ENCODE measurements at regions not wholly inside any gene's neighbourhood (a gene's known extent, or its start where the extent isn't known, plus 50 kb on each side); places are given as distances from the start of the nearest gene placed in this dataset.

DNA sequence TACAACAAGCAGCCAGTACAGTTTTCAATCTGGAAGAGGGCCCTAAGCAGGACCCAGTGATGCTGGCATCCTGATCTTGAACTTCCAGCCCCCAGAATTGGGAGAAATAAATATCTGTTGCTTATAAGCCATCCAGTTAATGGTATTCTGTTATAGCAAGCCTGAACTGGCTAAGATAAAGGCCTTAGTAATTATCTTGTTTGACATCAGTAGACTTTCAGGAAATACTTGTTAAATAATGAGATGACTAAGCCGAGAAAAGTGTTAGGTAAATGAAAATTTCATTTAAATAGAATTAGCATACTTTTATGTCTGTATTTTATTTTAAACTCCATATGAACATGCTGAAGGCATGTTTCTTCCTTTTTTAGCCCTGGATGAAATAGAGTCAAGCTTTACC is 188.2 kb downstream of the OLFM4 start:
- Histone ChIP-seq H4K20me1 (ENCODE audit: control insufficient read depth, insufficient read depth, insufficient read length) (no peaks in the 10 kb centered on the region), H4K5ac (ENCODE audit: insufficient read length, low read depth, low read length) (no peak overlapping the region), H2BK20ac (ENCODE audit: low read depth, low read length, poor library complexity, severe bottlenecking) (no peak overlapping the region), H3K79me2 (ENCODE audit: insufficient read depth, low read length) (no peaks in the 10 kb centered on the region), H2AFZ (ENCODE audit: low read length) (no peak overlapping the region), H2BK15ac (ENCODE audit: low read depth, low read length) (no peak overlapping the region), H3K27ac (ENCODE audit: insufficient read length, low read depth, low read length) (no peak overlapping the region), H3K4ac (ENCODE audit: low read depth, low read length) (no peak overlapping the region), H3K9me3 (ENCODE audit: control insufficient read depth, low read depth, low read length) (no peaks in the 10 kb centered on the region), H2AK5ac (ENCODE audit: insufficient read length, low read length) (no peak overlapping the region), H2BK12ac (ENCODE audit: insufficient read length, low read depth, low read length) (no peak overlapping the region), H3K9ac (ENCODE audit: extremely low read depth, insufficient read length, low read length) (no peak overlapping the region), H3K79me1 (ENCODE audit: insufficient read depth, low read depth, low read length, poor library complexity, severe bottlenecking) (no peaks in the 10 kb centered on the region), H2BK5ac (ENCODE audit: insufficient read length, low read length) (no peak overlapping the region), H3K14ac (ENCODE audit: insufficient read depth, low read length) (no peak overlapping the region), H3K4me1 (ENCODE audit: insufficient read depth, low read length) (no peaks in the 10 kb centered on the region), H2BK120ac (ENCODE audit: low read depth, low read length, poor library complexity, severe bottlenecking) (no peak overlapping the region), H3K18ac (ENCODE audit: insufficient read length, low read depth, low read length) (no peak overlapping the region), H3K23me2 (ENCODE audit: insufficient read length, low read depth, low read length, poor library complexity, severe bottlenecking) (no peaks in the 10 kb centered on the region), H4K91ac (ENCODE audit: insufficient read length, low read depth, low read length) (no peak overlapping the region), H3K4me2 (ENCODE audit: insufficient read depth, insufficient read length, low read length) (no peak overlapping the region), H3K23ac (ENCODE audit: insufficient read length, low read depth, low read length) (no peak overlapping the region), H3T11ph (ENCODE audit: low read length) (no peak overlapping the region), H3K56ac (ENCODE audit: insufficient read length, low read depth, low read length) (no peak overlapping the region), H4K8ac (replicated peaks; ENCODE audit: insufficient read length, low read depth, low read length) (no peak overlapping the region), H3K27me3 (ENCODE audit: insufficient read depth, low read length) (no peaks in the 10 kb centered on the region)
- Mint-ChIP-seq H3K4me1 (no peaks in the 10 kb centered on the region), H3K36me3 (ENCODE audit: insufficient read depth in 1 of 3, low read depth in 3 of 3) (no peaks in the 10 kb centered on the region), H3K27me3 (ENCODE audit: low read depth) (peaks cover 3% of the 10 kb centered on the region), H3K27ac (no peak overlapping the region), H3K4me3 (no peak overlapping the region), H3K9me3 (no peaks in the 10 kb centered on the region)
- TF ChIP-seq, protein P1, sequence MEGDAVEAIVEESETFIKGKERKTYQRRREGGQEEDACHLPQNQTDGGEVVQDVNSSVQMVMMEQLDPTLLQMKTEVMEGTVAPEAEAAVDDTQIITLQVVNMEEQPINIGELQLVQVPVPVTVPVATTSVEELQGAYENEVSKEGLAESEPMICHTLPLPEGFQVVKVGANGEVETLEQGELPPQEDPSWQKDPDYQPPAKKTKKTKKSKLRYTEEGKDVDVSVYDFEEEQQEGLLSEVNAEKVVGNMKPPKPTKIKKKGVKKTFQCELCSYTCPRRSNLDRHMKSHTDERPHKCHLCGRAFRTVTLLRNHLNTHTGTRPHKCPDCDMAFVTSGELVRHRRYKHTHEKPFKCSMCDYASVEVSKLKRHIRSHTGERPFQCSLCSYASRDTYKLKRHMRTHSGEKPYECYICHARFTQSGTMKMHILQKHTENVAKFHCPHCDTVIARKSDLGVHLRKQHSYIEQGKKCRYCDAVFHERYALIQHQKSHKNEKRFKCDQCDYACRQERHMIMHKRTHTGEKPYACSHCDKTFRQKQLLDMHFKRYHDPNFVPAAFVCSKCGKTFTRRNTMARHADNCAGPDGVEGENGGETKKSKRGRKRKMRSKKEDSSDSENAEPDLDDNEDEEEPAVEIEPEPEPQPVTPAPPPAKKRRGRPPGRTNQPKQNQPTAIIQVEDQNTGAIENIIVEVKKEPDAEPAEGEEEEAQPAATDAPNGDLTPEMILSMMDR (conservative IDR thresholded peaks at IDR 0.05), result no peak
- no peak for DNase-seq
- no CpG with 5 or more reads among the region's 1 CpG for WGBS (ENCODE audit: extremely low coverage, insufficient read length, low lambda C conversion rate)

Measured in H9 (cell line).